Stomach (tissue), 8 donors: ENCODE measurements at regions not wholly inside any gene's neighbourhood (a gene's known extent, or its start where the extent isn't known, plus 50 kb on each side); places are given as distances from the start of the nearest gene placed in this dataset.

Experiments
- DNase-seq, 2 donors: peaks; one replicate each; pipeline versions ENCODE4 v3.0.0 to v3.0.0-alpha.2; 2013 to 2019
- H3K27ac ChIP-seq, 5 donors: fragments of 200-600 bp in 4 of 5; sonication (generic) in 4 of 5; one replicate each; pipeline ENCODE4 v1.5.1; 2013 to 2019; ENCODE audit warnings: mild to moderate bottlenecking in 1 of 5, moderate library complexity in 1 of 5
- H3K27me3 ChIP-seq, 3 donors: fragments of 200-600 bp; sonication (generic); one replicate each; pipeline ENCODE4 v1.5.1; 2017 to 2019; ENCODE audit warnings: mixed run types in 1 of 3
- H3K36me3 ChIP-seq, 4 donors: fragments of 200-600 bp; sonication (generic); 1 replicate in 3 of 4; 2 replicates in 1 of 4; pipeline ENCODE4 v1.5.1; 2016 to 2019
- H3K4me1 ChIP-seq, 4 donors: fragments of 200-600 bp; sonication (generic); one replicate each; pipeline ENCODE4 v1.5.1; 2016 to 2019
- H3K4me3 ChIP-seq, 4 donors: fragments of 200-600 bp; sonication (generic) in 3 of 4; one replicate each; pipeline ENCODE4 v1.5.1; 2016 to 2019; ENCODE audit warnings: mild to moderate bottlenecking in 1 of 4
- H3K9me3 ChIP-seq, 4 donors: fragments of 200-600 bp; sonication (generic); one replicate each; pipeline ENCODE4 v1.5.1; 2016 to 2019
- EP300 ChIP-seq: sonication (generic); formaldehyde crosslinking; IDR thresholded peaks from one replicate; pipeline ENCODE4 v1.6.1; 2017; ENCODE audit warnings: antibody characterized with exemption
- POLR2A ChIP-seq, 4 donors: fragments of 450-650 bp; IDR thresholded peaks; one replicate each; pipeline ENCODE4 v1.6.1; 2016; ENCODE audit warnings: antibody characterized with exemption in 4 of 4, control low read depth in 2 of 4, mild to moderate bottlenecking in 1 of 4, moderate library complexity in 1 of 4
- POLR2AphosphoS5 ChIP-seq, 3 donors: sonication (generic); formaldehyde crosslinking; IDR thresholded peaks; one replicate each; pipeline ENCODE4 v1.6.1; 2016; ENCODE audit warnings: antibody characterized with exemption in 3 of 3
- WGBS, 5 donors: extraction: QIAGEN DNeasy Blood & Tissue Kit in 3 of 5; methylation state at CpG; one replicate each; pipeline versions ENCODE4 v1.1.5 to v1.1.7; 2013 to 2018; 5-methylcytosine and 5-hydroxymethylcytosine counted together
- intact Hi-C: fragments of 100-400 bp; cut with DNase I; formaldehyde crosslinking; loops from one replicate; pipeline ENCODE4 v1.15.1; 2023; ENCODE audit warnings: low total_unique reads
- TF ChIP-seq, protein P1 (sequence below), 7 experiments: fragments of 450-650 bp in 4 of 7; fragments of 200-600 bp in 3 of 7; sonication (generic) in 3 of 7; IDR thresholded peaks; one replicate each; pipeline ENCODE4 v1.5.1; 2016 to 2019; ENCODE audit warnings: antibody characterized with exemption in 7 of 7, control low read depth in 2 of 7, mild to moderate bottlenecking in 1 of 7
- donor health status: healthy with polysubstance abuse.
- donor health status: Bipolar disorder and iron deficiency.
- donor health status: healthy.

- Histone ChIP-seq H3K4me1 (no peaks in the 10 kb centered on the region), H3K27me3 (no peaks in the 10 kb centered on the region), H3K9me3 (peaks cover 0 to 5% (median 0%) of the 10 kb centered on the region in 4 donors), H3K4me3 (no peak overlapping the region), H3K27ac (no peak overlapping the region), H3K36me3 (no peaks in the 10 kb centered on the region)
- no peak for DNase-seq
- intact Hi-C loops, result no loop called here
- TF ChIP-seq, protein P1, sequence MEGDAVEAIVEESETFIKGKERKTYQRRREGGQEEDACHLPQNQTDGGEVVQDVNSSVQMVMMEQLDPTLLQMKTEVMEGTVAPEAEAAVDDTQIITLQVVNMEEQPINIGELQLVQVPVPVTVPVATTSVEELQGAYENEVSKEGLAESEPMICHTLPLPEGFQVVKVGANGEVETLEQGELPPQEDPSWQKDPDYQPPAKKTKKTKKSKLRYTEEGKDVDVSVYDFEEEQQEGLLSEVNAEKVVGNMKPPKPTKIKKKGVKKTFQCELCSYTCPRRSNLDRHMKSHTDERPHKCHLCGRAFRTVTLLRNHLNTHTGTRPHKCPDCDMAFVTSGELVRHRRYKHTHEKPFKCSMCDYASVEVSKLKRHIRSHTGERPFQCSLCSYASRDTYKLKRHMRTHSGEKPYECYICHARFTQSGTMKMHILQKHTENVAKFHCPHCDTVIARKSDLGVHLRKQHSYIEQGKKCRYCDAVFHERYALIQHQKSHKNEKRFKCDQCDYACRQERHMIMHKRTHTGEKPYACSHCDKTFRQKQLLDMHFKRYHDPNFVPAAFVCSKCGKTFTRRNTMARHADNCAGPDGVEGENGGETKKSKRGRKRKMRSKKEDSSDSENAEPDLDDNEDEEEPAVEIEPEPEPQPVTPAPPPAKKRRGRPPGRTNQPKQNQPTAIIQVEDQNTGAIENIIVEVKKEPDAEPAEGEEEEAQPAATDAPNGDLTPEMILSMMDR (IDR thresholded peaks at IDR 0.05), result peak in 2 of 7 experiments; percentile 10 to 26
- TF ChIP-seq POLR2AphosphoS5 (IDR thresholded peaks at IDR 0.05), result no peak
- WGBS, 5 donors, result 75 to 90% (median 86%) methylated on average over 4 of the region's 4 CpGs
These were observed 1378.7 kb upstream of the C9orf72 start for GRCh38 chr9:28951945-28952344.

DNA sequence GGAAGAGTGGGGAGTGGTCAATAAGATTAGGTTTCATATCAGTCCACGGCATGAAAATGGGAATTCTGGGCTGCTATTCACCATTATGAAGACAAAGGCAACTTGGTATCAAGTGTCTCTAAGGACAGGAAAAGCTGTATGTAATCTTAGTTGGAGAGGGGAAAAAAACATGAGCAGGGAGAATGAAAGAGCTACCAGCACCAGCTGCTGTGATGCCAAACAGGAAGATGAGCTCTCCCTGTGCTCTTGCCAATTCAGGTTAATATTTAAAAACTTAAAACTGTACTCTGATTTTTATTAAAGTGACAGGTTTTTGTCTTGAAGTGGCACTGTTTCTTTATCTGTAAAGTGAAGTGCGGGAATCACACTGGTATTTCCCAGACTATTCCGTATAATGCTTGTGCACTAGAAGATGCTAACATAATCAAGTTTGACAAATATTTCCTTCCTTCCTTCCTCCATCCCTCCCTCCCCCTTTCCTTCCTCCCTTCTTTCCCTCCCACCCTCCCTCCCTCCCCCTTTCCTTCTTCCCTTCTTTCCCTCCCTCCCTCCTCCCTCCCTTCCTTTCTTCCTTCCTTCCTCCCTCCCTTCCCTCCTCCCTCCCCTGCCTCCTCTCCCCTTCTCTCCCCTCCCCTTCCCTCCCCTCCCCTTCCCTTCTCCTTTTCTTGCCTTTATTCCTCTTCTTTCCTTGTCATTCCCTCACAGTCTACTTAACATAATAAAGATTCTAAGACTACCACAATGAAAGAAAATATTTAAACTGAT is 1383.0 kb upstream of the C9orf72 start:
- intact Hi-C loops, result no loop called here
- Histone ChIP-seq H3K27me3 (no peaks in the 10 kb centered on the region), H3K4me3 (no peak overlapping the region), H3K27ac (no peak overlapping the region), H3K9me3 (no peaks in the 10 kb centered on the region), H3K4me1 (peaks cover 0 to 2% (median 0%) of the 10 kb centered on the region in 4 donors), H3K36me3 (no peaks in the 10 kb centered on the region)
- 41 to 58% (median 49%) methylated on average over 3 of the region's 3 CpGs for WGBS, 5 donors
- TF ChIP-seq EP300, result no peak
- TF ChIP-seq POLR2AphosphoS5 (IDR thresholded peaks at IDR 0.05), result no peak
- TF ChIP-seq, protein P1 (IDR thresholded peaks at IDR 0.05), result no peak
- no peak for TF ChIP-seq POLR2A (IDR thresholded peaks at IDR 0.05)
- no peak for DNase-seq

GRCh38 chr9:28960602-28961001 is 1387.3 kb upstream of the C9orf72 start:
- Histone ChIP-seq H3K27me3 (no peaks in the 10 kb centered on the region), H3K9me3 (no peaks in the 10 kb centered on the region), H3K27ac (no peak overlapping the region), H3K36me3 (no peaks in the 10 kb centered on the region), H3K4me3 (no peak overlapping the region), H3K4me1 (peaks cover 0 to 10% (median 0%) of the 10 kb centered on the region in 4 donors)
- DNase-seq, result no peak
- intact Hi-C loops, result no loop called here
- no peak for TF ChIP-seq EP300
- TF ChIP-seq POLR2AphosphoS5 (IDR thresholded peaks at IDR 0.05), result no peak
- TF ChIP-seq, protein P1 (IDR thresholded peaks at IDR 0.05), result no peak
- no peak for TF ChIP-seq POLR2A (IDR thresholded peaks at IDR 0.05)

DNA sequence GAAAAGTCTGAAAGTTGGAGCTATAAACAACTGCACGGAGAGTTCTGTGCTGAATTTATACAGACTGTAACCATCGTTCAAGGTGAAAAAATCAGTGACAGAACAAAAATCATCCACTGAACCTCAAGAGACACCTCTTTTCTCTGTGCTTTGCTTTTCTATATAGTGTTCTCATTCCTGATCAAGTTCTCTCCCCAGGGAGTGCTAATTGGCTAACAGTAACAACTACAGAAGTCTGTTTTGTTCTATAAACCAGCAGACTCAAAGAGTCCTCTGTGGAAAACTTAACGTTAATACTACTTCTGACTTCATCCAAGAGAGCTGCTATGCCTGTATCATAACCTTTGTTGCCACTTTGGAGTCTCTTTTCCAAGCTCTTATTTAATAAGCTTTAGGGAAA is 1388.3 kb upstream of the C9orf72 start:
- peaks cover 0 to 10% (median 0%) of the 10 kb centered on the region in 4 donors for H3K4me1 ChIP-seq
- intact Hi-C loops, result no loop called here
- no peaks in the 10 kb centered on the region for H3K36me3 ChIP-seq
- no peak for TF ChIP-seq EP300
- TF ChIP-seq, protein P1 (IDR thresholded peaks at IDR 0.05), result no peak
- H3K4me3 ChIP-seq, result no peak overlapping the region
- no peaks in the 10 kb centered on the region for H3K27me3 ChIP-seq
- no peak for DNase-seq
- 19 to 32% (median 24%) methylated on average over 3 of the region's 3 CpGs for WGBS, 5 donors
- peak overlapping the region in 2 of 5 donors; percentile 21 to 38 for H3K27ac ChIP-seq
- H3K9me3 ChIP-seq, result no peaks in the 10 kb centered on the region
